Astrocyte (in vitro differentiated cells and primary cell): ENCODE measurements at regions not wholly inside any gene's neighbourhood (a gene's known extent, or its start where the extent isn't known, plus 50 kb on each side); places are given as distances from the start of the nearest gene placed in this dataset.

Experiments used
- CTCF ChIP-seq: IDR thresholded peaks from 2 replicates; pipeline ENCODE4 v1.5.1; 2011; ENCODE audit warnings: low read depth, mild to moderate bottlenecking, inconsistent platforms, low read length, moderate library complexity; ENCODE audit not compliant: insufficient read depth
- EZH2 ChIP-seq: IDR thresholded peaks from 2 replicates; pipeline ENCODE4 v1.6.1; 2012; ENCODE audit warnings: mild to moderate bottlenecking, low read length, inconsistent platforms; ENCODE audit not compliant: insufficient read depth

GRCh38 chr12:46921048-46921763 is 95.4 kb upstream of the SLC38A4 start:
- no peak for TF ChIP-seq CTCF
- TF ChIP-seq EZH2, result no peak
